GM21515 (cell line): ENCODE measurements at regions not wholly inside any gene's neighbourhood (a gene's known extent, or its start where the extent isn't known, plus 50 kb on each side); places are given as distances from the start of the nearest gene placed in this dataset.

Experiments
- ATAC-seq: cut with Tn5 transposase; IDR thresholded peaks from one replicate; pipeline ENCODE4 v1.9.1; 2021; ENCODE audit not compliant: unreplicated experiment

DNA sequence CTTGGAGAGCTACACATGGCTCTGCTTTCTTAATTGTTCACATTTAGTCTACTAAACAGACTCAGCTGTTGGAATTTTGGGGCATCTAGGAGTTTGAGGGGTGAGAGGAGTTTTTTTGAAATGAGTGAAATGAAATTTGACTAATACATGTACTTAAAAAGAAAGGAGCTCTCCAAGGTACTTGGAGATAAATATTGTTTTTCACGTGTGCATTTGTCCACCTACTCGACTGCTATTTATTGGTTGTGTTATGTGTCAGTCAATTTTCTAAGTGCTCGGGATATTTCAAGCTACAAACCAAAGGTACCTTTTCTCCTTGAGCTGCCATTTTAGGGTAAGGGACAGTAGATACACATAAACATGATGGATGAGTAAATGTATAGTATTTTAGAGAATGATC, 697.0 kb downstream of the LIG4 start:
- no peak for ATAC-seq

DNA sequence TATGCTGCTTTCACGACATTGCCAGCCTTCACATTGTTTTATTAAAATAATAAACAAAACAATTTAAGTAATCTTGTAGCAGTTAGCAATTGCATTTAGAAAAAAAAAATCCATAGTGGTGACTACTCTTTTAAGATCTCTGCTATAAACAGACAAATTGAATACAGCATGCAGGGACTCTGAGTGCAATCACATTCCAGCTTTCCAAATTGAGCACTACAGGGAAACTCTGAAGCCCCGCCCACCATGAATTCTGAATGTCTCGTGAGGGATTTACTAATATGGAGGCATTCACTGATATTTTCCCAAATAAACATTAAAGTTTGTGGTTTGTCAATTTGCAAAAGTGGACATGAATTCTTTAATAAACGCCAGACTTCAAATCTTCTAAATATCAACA, 698.8 kb downstream of the LIG4 start:
- no peak for ATAC-seq

DNA sequence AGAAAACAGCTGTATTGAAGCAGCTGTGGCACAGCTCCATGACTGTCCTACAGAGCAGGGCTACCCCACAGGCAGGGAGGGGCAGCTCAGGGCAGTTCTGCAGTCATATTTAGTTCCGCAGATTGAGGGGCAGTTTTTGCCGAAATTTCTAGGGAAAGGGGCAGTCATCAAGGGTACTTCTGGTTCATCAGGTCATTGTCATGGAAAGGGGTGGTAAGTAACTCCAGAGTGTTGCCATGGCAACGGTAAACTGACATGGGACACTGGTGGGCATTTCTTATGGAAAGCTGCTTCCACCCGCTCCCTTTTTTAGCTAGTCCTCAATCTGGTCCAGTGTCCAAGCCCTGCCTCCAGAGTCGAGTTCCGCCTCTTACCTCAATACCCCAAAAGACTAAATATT, 702.8 kb downstream of the LIG4 start:
- ATAC-seq, result no peak

DNA sequence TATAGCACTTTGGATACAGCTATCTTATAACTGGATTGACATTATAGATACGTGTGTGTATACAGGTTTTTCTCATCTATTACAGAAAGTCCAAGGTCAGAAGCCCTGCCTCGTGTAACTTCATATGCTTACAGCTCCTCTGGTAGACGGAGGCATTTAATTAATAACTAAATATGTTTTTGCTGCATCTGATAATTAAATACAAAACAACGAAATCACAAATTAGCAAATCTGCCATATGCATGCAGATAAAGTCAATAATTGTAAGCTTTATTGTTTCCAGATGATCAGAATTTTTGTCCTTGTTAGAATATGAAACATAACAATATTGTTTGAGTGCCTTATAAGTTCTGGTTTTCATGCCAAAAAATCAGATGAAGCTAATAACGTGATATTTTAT, 717.7 kb downstream of the LIG4 start:
- no peak for ATAC-seq

DNA sequence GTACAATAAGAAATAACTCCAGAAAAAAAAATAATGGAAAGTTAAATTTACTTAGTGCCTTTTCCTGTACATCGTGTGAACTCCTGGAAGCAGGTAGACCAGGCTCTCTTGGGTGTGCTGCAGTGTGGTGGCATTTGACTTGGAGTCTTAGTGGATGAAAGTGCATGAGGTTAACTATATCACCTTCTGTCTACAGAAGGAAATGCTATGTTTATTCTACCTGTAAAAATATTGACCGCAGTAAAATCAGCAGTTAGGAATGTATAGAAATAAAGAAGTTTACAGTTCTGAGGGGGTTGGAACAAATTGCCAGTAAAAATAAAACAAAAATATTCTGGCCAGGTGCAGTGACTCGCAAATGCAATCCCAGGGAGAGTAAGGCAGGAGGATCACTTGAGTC, 722.1 kb downstream of the LIG4 start:
- no peak for ATAC-seq

DNA sequence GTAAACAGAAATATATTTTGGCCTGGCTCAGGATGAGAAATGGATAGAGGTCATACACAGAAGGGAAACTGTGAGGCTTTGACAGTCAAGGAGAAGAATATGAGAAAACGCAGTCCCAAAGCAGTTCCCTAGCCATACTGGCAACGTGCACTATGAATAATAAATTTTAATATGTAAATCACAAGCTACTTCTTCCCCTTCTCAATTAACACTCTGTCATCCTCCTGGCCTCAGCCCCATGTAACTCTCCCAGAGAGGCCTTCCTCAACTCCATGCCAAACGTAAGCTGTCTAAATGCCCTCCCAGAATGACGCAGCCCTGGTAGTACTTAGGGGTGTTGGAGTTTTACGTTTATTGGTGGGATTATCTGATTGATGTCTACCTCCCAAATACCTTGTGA, 732.6 kb downstream of the LIG4 start:
- no peak for ATAC-seq

DNA sequence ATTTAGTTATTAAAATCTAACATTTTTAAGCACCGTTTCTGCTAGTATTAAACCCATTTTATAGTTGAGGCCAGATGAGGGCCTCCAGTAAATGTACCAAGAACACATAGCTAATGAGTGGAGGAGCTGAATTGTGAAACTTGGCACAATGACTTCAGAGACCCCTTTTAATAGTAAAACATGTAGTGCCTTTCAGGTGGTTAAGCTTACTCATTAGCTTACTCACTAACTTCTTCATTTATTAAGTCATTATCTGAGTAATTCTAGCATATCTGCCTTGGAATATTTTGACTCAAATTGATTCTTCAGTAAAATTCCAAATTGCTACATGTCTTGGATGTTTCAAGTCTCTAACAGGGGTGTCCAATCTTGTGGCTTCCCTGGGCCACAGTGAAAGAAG, 735.2 kb downstream of the LIG4 start:
- no peak for ATAC-seq

DNA sequence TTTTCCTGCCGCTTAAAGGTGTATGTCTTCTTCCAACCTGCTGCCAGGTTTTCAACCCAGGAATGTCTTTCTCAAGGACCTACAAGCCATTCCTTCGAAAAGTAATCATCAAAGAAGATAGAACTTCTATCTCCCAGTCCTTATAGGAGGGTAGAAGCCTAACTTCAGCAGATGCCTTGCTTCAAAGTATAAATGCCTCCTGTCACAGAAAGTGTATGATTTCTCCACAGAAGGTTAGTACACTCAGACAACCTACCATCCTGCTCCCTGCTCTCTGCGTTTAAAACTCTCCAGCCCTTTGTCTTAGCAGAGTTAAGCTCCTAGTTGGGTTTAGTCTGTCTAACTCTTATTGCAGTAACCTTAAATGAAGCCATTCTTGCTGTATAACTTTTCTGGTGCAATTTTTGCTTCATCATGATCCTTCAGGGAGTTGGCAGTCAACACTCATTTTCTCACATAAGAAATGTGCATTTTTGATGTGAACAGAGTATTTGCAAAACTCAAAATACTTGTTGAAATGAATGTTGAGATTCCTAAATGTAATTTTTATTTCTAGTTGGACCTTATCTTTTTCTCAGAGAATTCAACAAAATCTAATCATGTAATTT, 737.5 kb downstream of the LIG4 start:
- ATAC-seq, result no peak

DNA sequence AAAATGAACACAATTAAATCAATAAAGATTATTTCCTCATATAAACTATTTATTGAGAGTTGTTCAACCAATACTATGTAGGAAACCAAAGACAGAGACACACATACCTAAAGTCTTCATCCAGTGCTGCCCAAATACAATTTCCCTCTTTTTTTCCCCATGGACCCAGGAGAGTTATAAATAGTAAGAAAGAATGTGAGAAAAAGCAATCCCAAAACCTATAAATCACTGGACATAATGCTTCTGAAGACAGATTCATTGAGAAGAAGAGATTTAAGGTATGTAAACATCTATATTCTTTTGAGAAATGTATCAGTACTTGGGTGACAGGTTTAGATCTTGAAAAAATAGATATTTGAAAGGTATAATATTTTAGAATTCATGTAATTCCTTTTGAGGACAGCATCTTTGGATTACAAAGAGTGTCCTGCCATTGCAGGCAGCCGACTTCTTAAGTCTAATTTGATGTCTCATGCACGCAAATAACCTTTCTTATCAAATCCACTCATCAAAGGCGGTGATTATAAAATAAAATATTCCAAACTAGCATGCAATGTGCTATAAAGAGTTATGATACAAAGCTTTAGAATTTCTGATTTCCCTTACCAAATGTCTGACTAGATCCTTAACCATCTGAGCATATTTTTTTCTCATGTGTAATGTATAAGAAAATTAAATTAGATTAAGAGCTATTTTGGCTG, 739.4 kb downstream of the LIG4 start:
- no peak for ATAC-seq

DNA sequence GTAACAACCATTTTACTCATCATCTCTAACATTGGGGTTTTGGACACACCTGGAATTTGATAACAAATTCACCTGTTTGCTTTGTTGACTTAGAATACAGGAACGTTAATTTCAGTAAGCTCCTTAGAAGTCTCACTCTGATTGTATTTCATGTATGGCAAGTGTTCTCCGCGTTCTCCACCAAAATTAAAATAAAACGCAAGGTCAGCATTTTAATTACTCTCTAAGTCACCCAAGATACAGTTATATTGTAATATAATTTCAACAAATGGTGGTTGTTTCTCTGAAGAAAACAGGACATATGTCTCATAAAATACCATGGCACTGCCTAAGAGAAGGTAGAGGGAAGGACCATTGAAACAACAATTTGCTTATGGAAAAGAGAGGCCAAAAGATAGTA, 742.1 kb downstream of the LIG4 start:
- no peak for ATAC-seq

DNA sequence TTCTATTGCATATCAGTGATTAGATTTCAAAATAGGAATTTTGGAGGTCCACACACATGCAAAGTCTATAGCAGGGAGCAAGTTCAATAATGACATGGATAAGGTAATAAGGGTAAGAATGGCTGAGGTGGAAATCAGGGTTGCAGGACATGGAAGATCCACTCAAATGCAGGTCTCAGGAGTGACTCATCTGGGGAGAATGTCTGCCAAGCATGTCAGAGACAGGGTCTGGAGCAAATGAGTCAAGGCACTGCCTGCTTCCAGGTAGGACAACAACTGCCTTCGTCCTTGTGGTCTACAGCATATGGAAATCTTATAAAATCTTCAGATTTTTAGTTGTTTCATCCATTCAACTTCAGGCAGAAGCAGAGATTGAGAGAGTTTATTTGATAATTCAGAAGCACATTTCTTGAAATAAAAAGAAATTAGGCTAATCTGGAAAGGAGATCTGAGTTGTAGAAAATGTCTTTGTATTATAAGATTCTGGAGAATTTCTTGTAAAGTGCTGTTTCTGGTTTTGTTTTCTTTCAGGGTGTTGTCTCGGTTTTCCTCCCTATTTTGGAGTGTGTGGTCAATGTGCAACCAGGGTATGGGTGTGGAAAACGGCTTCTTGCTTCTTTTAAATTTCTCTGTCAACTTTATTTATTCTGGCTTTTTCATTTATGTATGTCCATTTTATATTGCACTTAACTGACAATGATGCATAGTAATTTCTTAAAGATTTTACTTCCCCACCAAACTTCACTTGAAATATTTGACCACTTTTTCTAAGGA, 748.8 kb downstream of the LIG4 start:
- no peak for ATAC-seq

DNA sequence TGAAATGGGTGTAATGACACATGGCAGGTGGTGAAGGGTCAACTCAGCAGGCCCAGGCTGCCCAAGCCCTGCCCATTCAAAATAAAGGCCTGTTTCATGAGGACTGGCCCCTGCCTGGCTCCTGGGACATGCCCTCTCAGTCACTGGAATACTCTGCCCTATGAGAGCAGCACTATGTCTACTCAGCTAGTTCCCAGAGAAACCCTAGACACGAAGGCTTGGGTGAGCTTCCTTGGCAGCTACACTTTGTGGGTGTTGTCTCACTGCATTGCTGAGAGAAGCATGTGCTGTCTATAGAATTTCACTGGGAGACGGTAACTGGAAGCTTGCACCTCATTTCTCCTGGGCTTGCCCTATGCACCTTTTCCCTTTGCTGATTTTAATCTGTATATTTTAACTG, 752.8 kb downstream of the LIG4 start:
- ATAC-seq, result no peak

DNA sequence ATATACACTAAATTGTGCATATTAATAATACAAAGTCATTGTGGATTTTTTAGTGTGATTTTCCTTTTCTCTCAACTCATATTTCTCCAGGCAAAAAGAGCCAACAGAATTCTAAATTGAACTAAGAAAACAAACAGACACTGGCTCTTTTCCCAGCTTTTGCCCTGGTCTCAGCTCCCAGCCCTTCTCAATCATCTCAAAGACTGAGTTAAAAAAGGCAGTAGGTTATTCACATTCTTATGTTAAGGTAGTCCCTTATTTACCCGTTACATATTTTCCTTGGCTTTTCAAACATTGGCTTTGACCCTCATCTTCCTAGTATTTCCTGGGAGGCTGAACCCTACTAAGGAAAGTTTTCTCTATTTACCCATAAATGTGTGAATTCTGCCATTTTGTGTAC, 753.6 kb downstream of the LIG4 start:
- no peak for ATAC-seq

DNA sequence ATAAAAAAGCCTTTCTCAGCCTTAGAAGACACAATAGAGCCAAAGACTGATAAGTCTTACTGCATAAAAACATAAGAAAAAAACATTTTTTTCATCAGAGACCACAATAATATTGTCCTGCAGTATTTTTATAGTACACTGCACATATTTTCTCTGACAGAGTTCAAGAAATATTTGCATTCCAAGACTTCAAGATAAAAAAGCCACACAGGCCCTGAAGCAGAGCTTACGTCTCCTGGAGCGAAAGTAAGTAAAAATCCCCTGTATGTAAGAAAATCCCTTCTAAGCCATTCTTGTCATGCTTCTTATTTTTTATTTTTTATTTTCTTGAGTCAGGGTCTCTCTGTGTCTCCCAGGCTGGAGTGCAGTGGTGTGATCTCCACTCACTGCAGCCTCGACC, 755.9 kb downstream of the LIG4 start:
- no peak for ATAC-seq

DNA sequence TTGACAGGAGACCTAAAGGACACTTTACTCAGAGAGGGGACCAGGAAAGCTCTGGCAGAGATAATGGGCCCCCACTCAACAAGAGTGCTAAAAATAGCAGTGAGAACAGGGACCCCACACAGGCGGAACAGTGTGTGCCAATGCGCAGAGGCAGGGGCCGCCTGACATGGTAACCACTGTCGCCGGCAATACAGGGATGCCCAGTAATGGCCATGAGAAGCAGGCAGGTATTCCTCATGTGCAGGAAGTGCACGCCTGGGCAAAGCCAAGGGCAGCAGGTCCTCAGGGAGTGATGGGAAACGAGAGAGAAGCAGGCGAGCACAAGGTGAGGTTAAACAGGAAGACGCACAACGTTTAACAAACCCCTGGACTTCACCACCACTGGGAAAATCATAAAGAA, 757.1 kb downstream of the LIG4 start:
- ATAC-seq, result no peak

DNA sequence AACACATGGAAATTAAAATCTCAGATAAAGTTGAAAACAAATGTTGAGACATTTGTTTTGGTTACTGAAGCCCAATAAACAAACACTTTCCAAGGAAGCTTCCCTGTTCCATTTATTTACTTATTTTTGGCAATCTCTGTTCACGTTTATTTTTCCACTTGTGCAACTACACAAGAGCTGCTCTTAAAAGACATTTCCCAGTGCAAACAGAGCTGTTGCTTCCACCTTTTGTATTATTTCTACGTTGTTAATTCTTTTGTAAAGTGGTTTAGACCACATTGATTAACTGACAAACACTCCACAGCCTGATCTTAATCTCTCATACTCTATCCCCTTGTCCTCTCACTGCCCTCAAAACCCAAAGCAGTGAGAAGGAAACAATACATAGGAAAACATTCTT, 757.6 kb downstream of the LIG4 start:
- ATAC-seq, result no peak

DNA sequence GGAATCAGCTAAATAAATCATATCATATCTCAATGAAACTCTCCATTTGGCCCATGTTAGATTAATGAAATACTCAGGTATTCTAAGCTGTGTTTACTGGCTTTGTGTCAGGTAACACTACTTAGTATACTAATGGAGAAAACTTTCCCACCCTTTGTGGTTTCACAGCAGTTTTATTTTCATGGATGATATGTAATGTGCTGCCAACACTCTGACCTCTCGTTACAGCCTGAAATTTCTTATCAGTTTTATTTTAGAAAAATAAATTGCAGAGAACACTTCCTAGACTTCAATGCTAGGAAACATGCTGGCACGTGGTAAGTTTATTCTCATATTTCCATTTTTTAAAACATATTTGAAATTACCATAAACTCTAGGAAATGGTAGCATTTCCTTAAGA, 758.9 kb downstream of the LIG4 start:
- no peak for ATAC-seq

DNA sequence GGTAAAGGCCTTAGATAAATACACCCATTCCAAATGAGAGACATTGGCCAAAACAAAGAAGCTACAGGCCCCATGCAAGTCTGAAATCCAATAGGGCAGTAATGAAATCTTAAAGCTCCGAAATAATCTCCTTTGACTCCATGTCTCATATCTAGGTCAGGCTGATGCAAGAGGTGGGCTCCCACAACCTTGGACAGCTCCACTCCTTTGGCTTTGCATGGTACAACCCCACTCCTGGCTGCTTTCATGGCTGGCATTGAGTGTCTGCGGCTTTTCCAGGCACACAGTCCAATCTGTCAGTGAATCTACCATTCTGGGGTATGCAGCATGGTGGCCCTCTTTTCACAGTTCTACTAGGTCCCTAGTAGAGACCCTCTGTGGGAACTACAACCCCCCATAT, 762.5 kb downstream of the LIG4 start:
- no peak for ATAC-seq

DNA sequence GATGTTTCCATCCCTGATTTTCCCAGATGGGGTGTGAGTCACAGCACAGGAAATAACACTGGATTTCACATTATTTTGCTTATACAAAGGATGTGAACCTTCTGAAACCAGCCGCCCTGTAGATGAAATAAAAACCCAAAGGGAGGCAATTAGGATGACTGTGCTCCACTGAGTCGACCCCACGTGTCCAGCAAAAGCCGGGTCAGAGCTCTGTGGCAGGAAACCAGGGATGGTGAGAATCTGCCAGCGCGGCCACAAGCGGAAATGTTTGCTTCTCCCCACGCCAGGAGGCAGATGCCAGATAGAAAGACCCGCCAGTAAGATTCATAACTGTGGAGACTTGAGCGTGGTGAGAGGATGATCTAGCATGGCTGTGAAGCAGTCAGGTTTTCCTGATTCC, 764.4 kb downstream of the LIG4 start:
- no peak for ATAC-seq

DNA sequence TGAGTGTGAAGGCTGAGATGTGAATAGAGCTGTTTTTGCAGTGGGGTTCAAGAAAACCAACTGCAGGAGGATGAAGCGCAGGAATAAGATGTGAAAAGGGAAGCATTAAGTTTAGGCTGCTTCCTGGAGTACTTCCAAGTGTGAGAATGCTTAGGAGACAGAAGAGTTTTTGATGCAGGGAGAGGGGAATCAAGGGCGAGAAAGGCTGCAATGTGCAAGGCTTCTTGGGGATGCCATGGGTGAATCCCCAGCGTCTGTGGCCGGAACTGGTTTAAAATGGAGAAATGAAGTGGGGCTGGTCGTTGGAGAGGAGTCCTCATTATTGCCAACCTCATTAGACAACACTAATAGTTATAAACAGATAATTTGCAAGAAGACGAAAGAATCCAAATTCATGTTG, 764.9 kb downstream of the LIG4 start:
- no peak for ATAC-seq

DNA sequence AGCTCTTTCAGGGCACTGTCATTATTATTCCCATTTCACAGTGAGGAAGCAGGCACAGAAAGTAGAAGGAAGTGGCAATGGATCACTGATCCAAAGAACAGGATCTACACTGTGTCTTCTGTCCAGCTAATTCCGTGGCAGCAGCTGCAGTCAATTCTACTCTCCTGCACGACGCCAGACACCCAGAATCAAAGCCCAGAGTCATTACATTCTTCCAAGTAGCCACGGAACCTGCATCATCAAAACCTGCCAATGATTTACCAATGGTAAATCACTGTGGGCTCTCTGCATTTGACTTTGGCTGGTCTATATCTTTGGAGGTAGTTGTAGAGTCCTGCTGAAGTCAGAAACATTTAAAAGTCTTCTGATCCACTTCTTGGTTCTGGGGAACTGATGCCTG, 767.7 kb downstream of the LIG4 start:
- ATAC-seq, result no peak

DNA sequence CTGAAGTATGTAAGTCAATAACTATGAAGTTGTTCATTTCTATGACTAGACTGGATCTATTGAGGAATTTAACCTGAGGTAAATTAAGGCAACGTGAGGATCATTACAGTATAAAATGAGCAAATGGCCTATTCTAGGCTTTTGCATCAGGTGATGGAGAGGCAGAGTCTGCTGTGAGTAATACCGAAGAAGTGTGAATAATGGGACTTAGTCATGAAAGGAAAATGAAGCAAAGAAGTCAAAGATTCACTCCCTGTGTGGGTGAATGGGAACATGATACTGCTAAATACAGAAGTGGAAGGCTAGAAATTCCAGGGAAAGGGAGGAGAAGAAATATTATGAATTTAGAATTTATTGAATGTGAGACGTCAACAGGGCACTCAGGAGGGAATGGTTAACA, 774.1 kb downstream of the LIG4 start:
- ATAC-seq, result no peak
